ENCODE measurements at regions not wholly inside any gene's neighbourhood (a gene's known extent, or its start where the extent isn't known, plus 50 kb on each side); places are given as distances from the start of the nearest gene placed in this dataset.

- no peak for DNase-seq
Measured at GRCh38 chr2:217722883-217723472, 279.8 kb downstream of the TNS1 start.

DNA sequence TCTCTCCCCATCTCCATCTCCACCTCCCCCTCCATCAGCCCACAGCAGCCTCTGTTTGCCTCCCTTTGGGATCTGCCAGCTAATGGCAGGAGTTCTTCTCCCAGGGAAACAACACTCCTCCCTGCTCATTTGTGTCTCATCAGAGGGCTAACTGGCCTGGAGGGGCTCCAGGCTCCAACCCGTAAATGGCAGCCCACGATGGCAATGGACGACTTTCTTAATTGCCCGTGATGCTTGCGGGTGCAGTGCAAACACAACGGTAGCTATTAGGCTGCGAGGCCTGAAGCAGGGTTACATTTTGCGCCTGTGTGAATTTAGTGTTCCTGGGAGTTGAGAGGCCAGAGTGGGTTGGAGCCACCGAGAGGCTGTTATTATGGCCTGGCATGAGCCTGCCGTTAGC, 285.1 kb downstream of the TNS1 start:
- peak in 9 of 58 donors; percentile 9 to 40 (median 21) for DNase-seq

- DNase-seq: no peak
Measured at GRCh38 chr2:217715484-217715883, 287.3 kb downstream of the TNS1 start.

GRCh38 chr2:217714287-217714751, 288.5 kb downstream of the TNS1 start:
- DNase-seq: peak in 57 of 58 donors; percentile 32 to 98 (median 85)

- DNase-seq: peak; percentile 8 to 88 (median 68)
Measured at GRCh38 chr2:217713395-217714286, 289.2 kb downstream of the TNS1 start.

GRCh38 chr2:217712431-217712830, 290.4 kb downstream of the TNS1 start:
- DNase-seq: no peak

DNA sequence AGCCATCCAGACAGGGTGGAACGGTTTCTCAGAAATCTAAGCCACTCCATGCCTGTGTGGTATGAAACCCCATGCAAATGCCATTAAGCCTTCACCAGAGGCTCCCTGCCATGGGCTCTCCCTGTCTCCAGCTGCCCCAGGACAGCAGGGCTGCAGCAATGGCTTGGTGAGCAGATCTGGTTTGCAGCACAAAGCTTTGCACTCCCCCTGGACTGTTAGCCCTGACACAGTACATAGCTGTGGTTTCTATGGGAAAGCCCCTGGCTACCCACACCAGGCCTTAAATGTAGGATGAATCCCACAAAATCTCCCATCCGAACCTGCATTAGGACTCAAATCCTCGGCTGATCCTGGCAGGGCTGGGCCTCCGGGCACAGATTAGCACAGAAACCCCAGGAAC, 291.6 kb downstream of the TNS1 start:
- no peak for DNase-seq

DNA sequence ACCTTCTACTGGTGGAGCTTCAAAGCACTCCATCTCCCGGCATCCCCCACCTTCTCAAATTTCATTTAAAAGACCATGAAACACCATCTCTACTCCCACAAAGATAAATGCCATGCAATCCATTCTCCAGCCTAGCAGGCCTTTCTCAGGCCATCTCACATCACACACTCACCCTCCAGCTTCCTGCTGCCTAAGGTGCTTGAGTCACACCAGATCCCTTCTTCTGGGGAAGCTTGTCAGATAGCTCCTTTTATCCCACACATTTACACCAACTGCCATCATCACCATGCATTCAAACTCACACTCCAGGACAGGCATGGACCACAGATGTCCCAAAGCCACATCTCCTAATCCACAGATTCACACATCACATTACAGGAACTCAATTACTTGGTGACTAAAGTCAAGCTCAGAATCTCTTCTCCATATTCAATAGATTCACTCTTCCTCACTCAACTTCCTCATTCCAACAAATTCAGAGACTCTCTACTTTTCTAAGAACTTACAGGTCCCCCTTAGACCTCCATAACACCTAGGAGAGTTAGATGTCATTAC, 292.5 kb downstream of the TNS1 start:
- no peak for DNase-seq

- DNase-seq: no peak
Measured at GRCh38 chr2:217709478-217710210, 293.2 kb downstream of the TNS1 start.

GRCh38 chr2:217707131-217707611, 295.6 kb downstream of the TNS1 start:
- peak in 2 of 58 donors; percentile 23 to 26 for DNase-seq

- DNase-seq: no peak
Measured at GRCh38 chr2:217706513-217706912, 296.3 kb downstream of the TNS1 start.

GRCh38 chr2:217706095-217706494, 296.7 kb downstream of the TNS1 start:
- no peak for DNase-seq

GRCh38 chr2:217705461-217705860, 297.3 kb downstream of the TNS1 start:
- DNase-seq: no peak

GRCh38 chr2:217703999-217704398, 298.8 kb downstream of the TNS1 start:
- DNase-seq: no peak

DNA sequence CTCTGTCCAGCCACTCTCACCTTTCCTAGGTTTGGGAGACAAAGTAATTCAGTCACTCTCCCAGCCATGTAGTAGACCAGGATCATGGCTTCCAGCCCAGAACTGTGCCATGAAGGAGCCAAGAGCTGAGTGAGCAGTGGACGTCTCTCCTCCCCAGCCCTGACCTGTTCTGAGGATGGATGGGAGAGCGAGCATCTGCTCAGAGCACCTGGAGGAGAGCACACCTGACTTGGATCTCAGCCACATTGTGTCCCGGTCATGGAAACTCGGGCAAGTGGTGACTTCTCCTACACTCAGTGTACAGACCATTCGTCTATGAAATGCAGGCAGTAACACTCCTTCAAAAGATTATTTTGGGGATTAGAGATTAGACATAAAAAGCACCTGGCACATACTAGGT, 299.7 kb downstream of the TNS1 start:
- no peak for DNase-seq

GRCh38 chr2:217701622-217702021, 301.2 kb downstream of the TNS1 start:
- no peak for DNase-seq

DNA sequence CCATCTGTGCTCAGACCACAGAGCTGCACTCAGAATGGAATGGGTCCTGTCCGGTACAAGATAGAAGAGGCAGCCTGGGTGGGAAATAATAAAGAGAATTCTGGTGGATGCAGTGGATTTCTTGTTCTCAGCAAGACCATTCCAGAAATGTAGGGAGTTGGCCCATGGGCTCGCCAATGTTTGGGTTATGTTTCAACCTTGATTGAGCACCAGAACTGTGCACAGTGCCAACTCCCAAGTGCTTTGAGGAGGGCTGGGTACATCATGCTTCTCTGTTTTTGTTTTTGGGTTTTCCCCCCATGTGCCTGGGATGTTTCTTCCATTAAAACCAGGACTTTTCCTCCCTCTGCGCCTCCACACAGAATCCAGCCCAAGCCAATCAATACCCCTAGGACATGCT, 304.1 kb downstream of the TNS1 start:
- DNase-seq: no peak

DNA sequence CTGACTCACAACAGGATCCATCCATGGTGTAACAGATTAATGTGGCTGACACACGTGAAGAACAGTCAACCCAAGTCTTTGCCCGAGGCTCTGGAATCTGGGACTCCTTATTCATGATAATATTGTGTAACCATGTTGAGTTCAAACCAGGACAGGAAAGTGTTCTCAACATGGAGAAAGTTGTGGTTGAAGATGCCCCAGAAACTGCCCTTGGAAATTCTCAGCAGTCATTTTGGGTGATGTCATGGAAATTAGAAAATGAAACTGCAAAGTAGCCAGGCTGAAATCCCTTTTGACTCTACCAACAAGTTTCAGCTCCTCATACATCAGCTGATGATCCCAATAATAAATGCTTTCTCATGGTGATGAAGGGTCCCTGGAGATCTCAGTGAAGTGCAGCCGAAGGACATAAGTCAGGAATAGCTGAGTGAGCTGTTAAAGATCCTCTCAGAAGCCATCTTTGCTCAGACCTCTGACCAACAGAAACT, 307.7 kb downstream of the TNS1 start:
- DNase-seq: no peak

GRCh38 chr2:217694291-217694690, 308.5 kb downstream of the TNS1 start:
- DNase-seq: no peak

DNA sequence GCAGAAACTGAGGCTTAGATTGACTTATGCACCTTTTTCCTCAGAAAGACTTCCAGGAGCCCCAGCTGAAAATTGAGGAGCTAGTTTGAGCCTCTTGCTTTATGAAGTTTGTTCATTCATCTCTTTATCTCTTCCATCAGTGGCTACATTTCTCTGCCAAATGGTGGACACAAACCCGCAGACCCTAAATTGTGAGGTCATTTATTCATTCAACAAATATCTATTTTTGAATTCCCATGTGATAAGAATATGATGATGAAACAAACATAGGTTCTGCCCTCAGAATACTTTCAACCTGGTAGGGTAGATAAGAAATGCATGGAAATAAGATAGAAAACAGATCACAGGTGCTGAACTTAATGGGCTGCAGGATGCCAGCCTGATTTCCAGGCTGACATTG, 309.4 kb downstream of the TNS1 start:
- DNase-seq: no peak

DNA sequence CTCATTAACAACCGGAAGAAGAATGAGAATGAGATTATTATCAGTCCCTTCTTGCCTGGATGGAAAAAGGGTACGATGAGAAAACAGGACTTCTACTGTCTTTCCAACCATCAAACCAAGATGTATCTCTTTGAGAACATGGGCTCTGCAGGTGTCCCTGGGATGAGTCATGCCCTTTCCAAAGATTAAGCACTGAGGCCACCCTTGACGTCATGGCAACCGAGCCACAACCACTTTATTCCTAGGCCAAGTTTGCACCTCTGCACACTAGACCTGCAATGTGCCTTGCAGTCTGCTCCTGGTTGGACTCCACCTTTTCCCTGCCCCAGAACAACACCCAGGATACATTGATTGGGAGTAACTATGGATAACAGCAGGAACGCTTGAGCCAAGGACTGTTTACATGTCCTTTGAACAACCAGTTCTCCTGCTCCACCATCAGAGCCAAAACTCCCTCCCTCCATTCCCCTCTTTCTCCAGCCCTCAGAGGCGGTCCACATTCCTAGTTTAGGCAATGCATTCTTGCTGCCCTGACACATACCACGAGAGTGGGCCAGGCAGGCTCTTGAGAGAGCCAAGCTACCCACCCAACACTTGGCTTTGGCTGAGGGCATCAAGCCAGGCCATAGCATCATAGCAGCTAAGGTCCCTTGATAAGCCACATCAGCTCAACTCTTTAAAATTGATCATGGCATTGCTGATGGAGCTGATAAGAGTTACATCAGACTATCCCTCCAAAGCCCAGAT, 310.7 kb downstream of the TNS1 start:
- no peak for DNase-seq
